ENCODE measurements at regions not wholly inside any gene's neighbourhood (a gene's known extent, or its start where the extent isn't known, plus 50 kb on each side); places are given as distances from the start of the nearest gene placed in this dataset.

DNA sequence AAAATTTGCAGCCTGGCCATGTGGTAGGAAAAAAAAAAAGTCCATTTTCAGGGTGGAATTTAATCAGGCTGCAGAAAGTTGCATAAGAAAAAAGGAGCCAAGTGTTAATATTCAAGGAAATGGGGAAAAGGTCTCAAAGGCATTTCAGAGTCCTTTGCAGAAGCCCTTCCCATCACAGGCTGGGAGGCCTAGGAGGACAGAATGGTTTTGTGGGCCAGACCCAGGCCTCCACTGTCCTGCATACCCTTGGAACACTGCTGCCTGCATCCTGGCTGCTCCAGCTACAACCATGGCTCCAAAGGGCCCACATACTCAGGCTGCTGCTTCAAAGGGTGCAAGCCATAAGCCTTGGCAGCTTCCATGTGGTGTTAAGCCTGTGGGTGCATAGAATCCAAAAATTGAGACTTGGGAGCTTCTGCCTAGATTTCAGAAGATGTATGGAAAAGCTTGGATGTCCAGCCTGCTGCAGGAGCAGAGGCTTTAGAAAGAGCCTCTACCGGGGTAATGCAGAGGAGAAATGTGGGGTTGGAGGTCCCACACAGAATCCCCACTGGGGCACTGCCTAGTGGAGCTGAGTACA is 239.0 kb upstream of the STXBP5 start:
- TF ChIP-seq, protein P1, sequence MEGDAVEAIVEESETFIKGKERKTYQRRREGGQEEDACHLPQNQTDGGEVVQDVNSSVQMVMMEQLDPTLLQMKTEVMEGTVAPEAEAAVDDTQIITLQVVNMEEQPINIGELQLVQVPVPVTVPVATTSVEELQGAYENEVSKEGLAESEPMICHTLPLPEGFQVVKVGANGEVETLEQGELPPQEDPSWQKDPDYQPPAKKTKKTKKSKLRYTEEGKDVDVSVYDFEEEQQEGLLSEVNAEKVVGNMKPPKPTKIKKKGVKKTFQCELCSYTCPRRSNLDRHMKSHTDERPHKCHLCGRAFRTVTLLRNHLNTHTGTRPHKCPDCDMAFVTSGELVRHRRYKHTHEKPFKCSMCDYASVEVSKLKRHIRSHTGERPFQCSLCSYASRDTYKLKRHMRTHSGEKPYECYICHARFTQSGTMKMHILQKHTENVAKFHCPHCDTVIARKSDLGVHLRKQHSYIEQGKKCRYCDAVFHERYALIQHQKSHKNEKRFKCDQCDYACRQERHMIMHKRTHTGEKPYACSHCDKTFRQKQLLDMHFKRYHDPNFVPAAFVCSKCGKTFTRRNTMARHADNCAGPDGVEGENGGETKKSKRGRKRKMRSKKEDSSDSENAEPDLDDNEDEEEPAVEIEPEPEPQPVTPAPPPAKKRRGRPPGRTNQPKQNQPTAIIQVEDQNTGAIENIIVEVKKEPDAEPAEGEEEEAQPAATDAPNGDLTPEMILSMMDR (IDR thresholded peaks at IDR 0.05; ENCODE audit: borderline replicate concordance, extremely low read depth, low read length, poor library complexity, severe bottlenecking): no peak
- no peak for TF ChIP-seq EZH2 (IDR thresholded peaks at IDR 0.05; ENCODE audit: borderline replicate concordance, low read depth, low read length, severe bottlenecking)
